ENCODE measurements at regions not wholly inside any gene's neighbourhood (a gene's known extent, or its start where the extent isn't known, plus 50 kb on each side); places are given as distances from the start of the nearest gene placed in this dataset.

DNA sequence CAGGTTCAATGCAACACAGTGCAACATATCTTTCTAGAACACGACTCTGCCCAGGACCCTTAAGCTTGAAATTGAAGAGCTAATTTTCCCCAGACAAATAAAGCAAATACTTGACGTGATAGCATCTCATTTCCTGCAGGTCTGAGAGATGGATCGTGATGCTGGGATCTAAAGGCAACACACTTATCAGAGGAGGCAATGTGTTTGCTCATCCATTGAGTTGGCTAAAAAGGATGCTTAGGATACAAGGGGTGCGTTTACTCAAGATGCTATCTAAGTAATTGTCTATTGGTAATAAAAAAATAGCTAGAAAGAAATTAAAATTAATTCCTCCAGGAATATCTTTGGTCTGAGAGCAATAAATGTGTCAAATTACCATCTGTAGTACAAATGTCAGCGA, 129.0 kb downstream of the SOCS6 start:
- no peak for TF ChIP-seq EZH2 (IDR thresholded peaks at IDR 0.05; ENCODE audit: low read length)
- TF ChIP-seq, protein P1, sequence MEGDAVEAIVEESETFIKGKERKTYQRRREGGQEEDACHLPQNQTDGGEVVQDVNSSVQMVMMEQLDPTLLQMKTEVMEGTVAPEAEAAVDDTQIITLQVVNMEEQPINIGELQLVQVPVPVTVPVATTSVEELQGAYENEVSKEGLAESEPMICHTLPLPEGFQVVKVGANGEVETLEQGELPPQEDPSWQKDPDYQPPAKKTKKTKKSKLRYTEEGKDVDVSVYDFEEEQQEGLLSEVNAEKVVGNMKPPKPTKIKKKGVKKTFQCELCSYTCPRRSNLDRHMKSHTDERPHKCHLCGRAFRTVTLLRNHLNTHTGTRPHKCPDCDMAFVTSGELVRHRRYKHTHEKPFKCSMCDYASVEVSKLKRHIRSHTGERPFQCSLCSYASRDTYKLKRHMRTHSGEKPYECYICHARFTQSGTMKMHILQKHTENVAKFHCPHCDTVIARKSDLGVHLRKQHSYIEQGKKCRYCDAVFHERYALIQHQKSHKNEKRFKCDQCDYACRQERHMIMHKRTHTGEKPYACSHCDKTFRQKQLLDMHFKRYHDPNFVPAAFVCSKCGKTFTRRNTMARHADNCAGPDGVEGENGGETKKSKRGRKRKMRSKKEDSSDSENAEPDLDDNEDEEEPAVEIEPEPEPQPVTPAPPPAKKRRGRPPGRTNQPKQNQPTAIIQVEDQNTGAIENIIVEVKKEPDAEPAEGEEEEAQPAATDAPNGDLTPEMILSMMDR (optimal IDR thresholded peaks at IDR 0.05 in 1 of 3, IDR thresholded peaks at IDR 0.05 in 1 of 3, conservative IDR thresholded peaks at IDR 0.05 in 1 of 3; ENCODE audit: extremely low read depth in 1 of 3, insufficient read depth in 2 of 3, low read length in 3 of 3), result no peak
